CD4-positive, CD25-positive, alpha-beta regulatory T cell (primary cell): ENCODE measurements at regions not wholly inside any gene's neighbourhood (a gene's known extent, or its start where the extent isn't known, plus 50 kb on each side); places are given as distances from the start of the nearest gene placed in this dataset.
"Not testable (repeated sequence)": the region's sequence is repeated elsewhere in the genome, so short reads cannot be mapped to it uniquely, and the experiment has no call there.

Source experiments
- ATAC-seq, 2 donors: fragments of 150-1000 bp; cut with Tn5 transposase; one replicate each; pipeline ENCODE4 v1.10.0; 2021; ENCODE audit warnings: low read depth in 2 of 2, moderate number of reproducible peaks in 2 of 2, moderate library complexity in 1 of 2
- DNase-seq, 3 donors: peaks; one replicate each; pipeline versions ENCODE4 v3.0.0 to v3.0.0-alpha.2; 2012 to 2022; ENCODE audit warnings: mixed read lengths in 1 of 3
- H3K27ac ChIP-seq: one replicate; pipeline ENCODE4 v1.7.0; 2013; ENCODE audit warnings: mild to moderate bottlenecking, low read length; ENCODE audit not compliant: insufficient read depth, poor library complexity, severe bottlenecking
- H3K27me3 ChIP-seq: one replicate; pipeline ENCODE4 v1.7.0; 2013; ENCODE audit warnings: low read length; ENCODE audit not compliant: control insufficient read depth, insufficient read depth
- H3K36me3 ChIP-seq: one replicate; pipeline ENCODE4 v1.7.0; 2013; ENCODE audit warnings: mild to moderate bottlenecking, low read length, moderate library complexity; ENCODE audit not compliant: control insufficient read depth, insufficient read depth
- H3K4me1 ChIP-seq: 2 replicates; pipeline ENCODE4 v1.7.0; 2013; ENCODE audit warnings: mild to moderate bottlenecking, low read length; ENCODE audit not compliant: insufficient read depth, control insufficient read depth, poor library complexity, severe bottlenecking
- H3K4me3 ChIP-seq: one replicate; pipeline ENCODE4 v1.7.0; 2013; ENCODE audit warnings: low read depth, mild to moderate bottlenecking, low read length, moderate library complexity
- H3K9me3 ChIP-seq, 2 experiments: 1 replicate in 1 of 2; 2 replicates in 1 of 2; pipeline ENCODE4 v1.7.0; 2013; ENCODE audit warnings: low read length in 2 of 2, mild to moderate bottlenecking in 1 of 2, moderate library complexity in 1 of 2; ENCODE audit not compliant: control insufficient read depth in 2 of 2
- H3K27ac Mint-ChIP-seq, 3 donors: one replicate each; pipeline ENCODE4 v1.8.0; 2020 to 2022; ENCODE audit warnings: mild to moderate bottlenecking in 3 of 3, mixed read lengths in 3 of 3, moderate library complexity in 2 of 3
- H3K27me3 Mint-ChIP-seq: one replicate; pipeline ENCODE4 v1.8.0; 2022; ENCODE audit warnings: mild to moderate bottlenecking, mixed read lengths
- H3K36me3 Mint-ChIP-seq: one replicate; pipeline ENCODE4 v1.8.0; 2020; ENCODE audit warnings: mixed read lengths
- H3K4me1 Mint-ChIP-seq, 4 donors: one replicate each; pipeline ENCODE4 v1.8.0; 2020 to 2022; ENCODE audit warnings: mixed read lengths in 4 of 4, mild to moderate bottlenecking in 1 of 4
- H3K4me3 Mint-ChIP-seq, 4 donors: one replicate each; pipeline ENCODE4 v1.8.0; 2020 to 2022; ENCODE audit warnings: mild to moderate bottlenecking in 4 of 4, mixed read lengths in 4 of 4, moderate library complexity in 3 of 4
- H3K9me3 Mint-ChIP-seq, 7 donors: one replicate each; pipeline ENCODE4 v1.8.0; 2020 to 2022; ENCODE audit warnings: mixed read lengths in 7 of 7, mild to moderate bottlenecking in 3 of 7, moderate library complexity in 2 of 7

DNA sequence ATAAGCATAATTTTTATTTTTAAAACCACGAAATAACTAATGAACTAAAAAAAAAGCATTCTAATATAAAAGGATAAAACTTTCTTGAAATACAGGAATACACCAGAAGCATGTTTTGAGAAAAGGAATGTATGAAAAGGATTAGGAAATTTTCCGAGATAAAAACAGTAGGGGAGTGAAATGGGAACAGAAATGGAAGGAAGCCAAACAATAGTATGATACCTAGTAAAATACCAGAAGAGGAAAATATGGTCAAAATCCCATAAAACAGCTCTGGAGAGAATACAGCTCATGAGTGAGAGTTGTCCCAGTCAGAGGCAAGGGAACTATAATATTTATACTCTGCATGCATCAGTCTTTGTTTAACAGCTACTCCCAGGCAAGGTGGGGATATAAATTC is 1016.2 kb downstream of the SLC6A15 start:
- H3K4me3 ChIP-seq = no peak overlapping the region
- ATAC-seq = no peak
- no peaks in the 10 kb centered on the region for H3K27me3 ChIP-seq
- no peak overlapping the region for H3K27ac Mint-ChIP-seq
- H3K4me1 Mint-ChIP-seq = no peaks in the 10 kb centered on the region
- H3K36me3 ChIP-seq = no peaks in the 10 kb centered on the region
- H3K27me3 Mint-ChIP-seq = no peaks in the 10 kb centered on the region
- H3K4me1 ChIP-seq = no peaks in the 10 kb centered on the region
- peaks cover 0 to 1% of the 10 kb centered on the region in 2 experiments for H3K9me3 ChIP-seq
- DNase-seq = no peak
- H3K4me3 Mint-ChIP-seq = no peak overlapping the region
- H3K36me3 Mint-ChIP-seq = no peaks in the 10 kb centered on the region
- H3K27ac ChIP-seq = no peak overlapping the region
- H3K9me3 Mint-ChIP-seq = peaks cover 0 to 17% (median 4%) of the 10 kb centered on the region in 7 donors

DNA sequence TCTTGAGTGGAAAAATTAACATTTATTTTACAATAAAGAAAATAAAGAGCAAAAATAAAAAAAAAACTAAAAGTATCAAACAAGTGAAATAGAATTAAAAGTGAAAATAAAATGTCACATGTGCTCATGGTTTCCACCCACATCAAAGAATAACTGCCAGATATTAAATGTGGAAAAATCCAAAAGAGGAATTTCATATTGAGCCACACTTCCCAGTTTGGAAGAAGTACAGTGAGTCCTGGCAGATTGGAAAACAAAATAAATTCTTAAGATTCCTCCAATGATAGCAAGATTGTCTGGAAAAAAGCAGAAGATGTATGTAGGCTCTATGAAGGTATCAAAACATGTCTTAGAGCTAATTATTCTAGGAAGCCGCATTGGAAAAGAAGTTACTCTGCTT is 1019.5 kb downstream of the SLC6A15 start:
- Histone ChIP-seq H3K4me3 (no peak overlapping the region), H3K4me1 (no peaks in the 10 kb centered on the region), H3K27ac (no peak overlapping the region), H3K27me3 (no peaks in the 10 kb centered on the region), H3K36me3 (no peaks in the 10 kb centered on the region), H3K9me3 (no peaks in the 10 kb centered on the region)
- DNase-seq = no peak
- no peak for ATAC-seq
- peaks cover 0 to 8% (median 3%) of the 10 kb centered on the region in 7 donors for H3K9me3 Mint-ChIP-seq
- H3K4me3 Mint-ChIP-seq = no peak overlapping the region
- H3K27me3 Mint-ChIP-seq = no peaks in the 10 kb centered on the region
- no peak overlapping the region for H3K27ac Mint-ChIP-seq
- no peaks in the 10 kb centered on the region for H3K36me3 Mint-ChIP-seq
- no peaks in the 10 kb centered on the region for H3K4me1 Mint-ChIP-seq

- H3K9me3 ChIP-seq = no peaks in the 10 kb centered on the region
- no peak overlapping the region for H3K27ac ChIP-seq
- no peak overlapping the region for H3K4me3 ChIP-seq
- H3K27me3 ChIP-seq = no peaks in the 10 kb centered on the region
- ATAC-seq (no peak), DNase-seq (no peak)
- no peaks in the 10 kb centered on the region for H3K36me3 Mint-ChIP-seq
- H3K27ac Mint-ChIP-seq = no peak overlapping the region
- no peaks in the 10 kb centered on the region for H3K4me1 ChIP-seq
- no peak overlapping the region for H3K4me3 Mint-ChIP-seq
- no peaks in the 10 kb centered on the region for H3K36me3 ChIP-seq
- H3K27me3 Mint-ChIP-seq = no peaks in the 10 kb centered on the region
- no peaks in the 10 kb centered on the region for H3K4me1 Mint-ChIP-seq
- peaks cover 0 to 9% (median 3%) of the 10 kb centered on the region in 7 donors for H3K9me3 Mint-ChIP-seq
Observed at GRCh38 chr12:83889745-83890144, 1022.9 kb downstream of the SLC6A15 start.

DNA sequence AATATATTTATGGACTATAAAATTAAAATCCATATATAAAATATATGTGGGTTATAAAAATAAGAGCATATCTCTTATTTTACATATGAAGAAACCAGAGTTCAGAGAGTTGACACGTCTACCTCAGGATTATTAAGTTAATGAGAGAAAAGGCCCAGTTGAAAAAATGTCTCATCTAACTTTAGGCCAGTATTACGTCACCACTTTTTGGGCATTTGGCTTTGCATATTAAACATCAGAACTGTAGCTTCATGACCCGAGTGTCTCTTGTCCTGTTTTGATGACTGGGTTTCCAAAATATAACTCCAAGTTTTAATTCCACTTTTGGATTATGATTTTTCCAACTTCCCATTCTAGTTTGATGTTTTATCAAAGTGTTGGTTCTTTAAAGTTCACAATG is 1026.1 kb downstream of the SLC6A15 start:
- Histone ChIP-seq H3K27me3 (no peaks in the 10 kb centered on the region), H3K36me3 (no peaks in the 10 kb centered on the region), H3K4me1 (no peaks in the 10 kb centered on the region), H3K9me3 (no peaks in the 10 kb centered on the region), H3K4me3 (no peak overlapping the region), H3K27ac (no peak overlapping the region)
- DNase-seq = no peak
- Mint-ChIP-seq H3K4me1 (no peaks in the 10 kb centered on the region), H3K9me3 (peaks cover 0 to 9% (median 2%) of the 10 kb centered on the region in 7 donors), H3K36me3 (no peaks in the 10 kb centered on the region), H3K27ac (no peak overlapping the region), H3K4me3 (no peak overlapping the region), H3K27me3 (no peaks in the 10 kb centered on the region)
- no peak for ATAC-seq

GRCh38 chr12:83870921-83871599 is 1041.5 kb downstream of the SLC6A15 start:
- not testable (repeated sequence) for H3K4me3 Mint-ChIP-seq, H3K4me1 ChIP-seq, H3K9me3 ChIP-seq, H3K9me3 Mint-ChIP-seq, H3K27me3 ChIP-seq, DNase-seq, H3K4me1 Mint-ChIP-seq, H3K27me3 Mint-ChIP-seq, H3K36me3 Mint-ChIP-seq, H3K4me3 ChIP-seq, H3K27ac ChIP-seq, ATAC-seq, H3K36me3 ChIP-seq, H3K27ac Mint-ChIP-seq

DNA sequence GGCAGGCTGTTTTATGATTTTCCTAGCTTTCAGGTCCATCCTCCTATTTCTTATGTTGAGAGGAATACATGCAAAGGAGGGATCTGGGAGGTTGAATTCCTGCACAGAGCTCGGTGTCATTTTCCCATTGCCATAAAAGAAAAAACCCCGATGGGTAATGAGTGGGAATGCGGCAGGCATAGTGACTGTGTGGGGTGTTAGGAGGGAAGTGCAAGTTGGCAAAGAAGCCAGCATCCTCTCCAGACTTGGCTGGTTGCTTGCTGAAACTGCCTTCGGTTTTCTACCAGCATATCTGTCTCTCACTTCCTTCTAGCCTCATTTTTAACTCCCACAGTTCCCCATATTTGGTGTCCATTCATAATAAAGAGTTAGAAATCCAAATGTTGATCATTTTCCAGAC is 1046.1 kb downstream of the SLC6A15 start:
- no peak overlapping the region for H3K4me3 Mint-ChIP-seq
- DNase-seq = no peak
- no peak overlapping the region for H3K27ac Mint-ChIP-seq

GRCh38 chr12:83865431-83865830 is 1047.2 kb downstream of the SLC6A15 start:
- H3K27ac Mint-ChIP-seq = no peak overlapping the region
- Histone ChIP-seq H3K36me3 (no peaks in the 10 kb centered on the region), H3K4me1 (no peaks in the 10 kb centered on the region), H3K9me3 (no peaks in the 10 kb centered on the region), H3K4me3 (no peak overlapping the region), H3K27ac (no peak overlapping the region), H3K27me3 (no peaks in the 10 kb centered on the region)
- no peak for DNase-seq
- no peak for ATAC-seq
- H3K4me3 Mint-ChIP-seq = no peak overlapping the region
- H3K4me1 Mint-ChIP-seq = no peaks in the 10 kb centered on the region
- H3K36me3 Mint-ChIP-seq = no peaks in the 10 kb centered on the region
- peaks cover 0 to 9% (median 0%) of the 10 kb centered on the region in 7 donors for H3K9me3 Mint-ChIP-seq
- no peaks in the 10 kb centered on the region for H3K27me3 Mint-ChIP-seq

More for the DNA sequence above, 1046.1 kb downstream of the SLC6A15 start:
- H3K9me3 Mint-ChIP-seq = peaks cover 0 to 9% (median 0%) of the 10 kb centered on the region in 7 donors
- no peaks in the 10 kb centered on the region for H3K36me3 Mint-ChIP-seq
- H3K36me3 ChIP-seq = no peaks in the 10 kb centered on the region
- H3K27me3 Mint-ChIP-seq = no peaks in the 10 kb centered on the region
- H3K4me1 Mint-ChIP-seq = no peaks in the 10 kb centered on the region
- H3K9me3 ChIP-seq = no peaks in the 10 kb centered on the region
- no peak overlapping the region for H3K27ac ChIP-seq
- H3K4me1 ChIP-seq = no peaks in the 10 kb centered on the region
- no peaks in the 10 kb centered on the region for H3K27me3 ChIP-seq
- H3K4me3 ChIP-seq = no peak overlapping the region
- no peak for ATAC-seq

DNA sequence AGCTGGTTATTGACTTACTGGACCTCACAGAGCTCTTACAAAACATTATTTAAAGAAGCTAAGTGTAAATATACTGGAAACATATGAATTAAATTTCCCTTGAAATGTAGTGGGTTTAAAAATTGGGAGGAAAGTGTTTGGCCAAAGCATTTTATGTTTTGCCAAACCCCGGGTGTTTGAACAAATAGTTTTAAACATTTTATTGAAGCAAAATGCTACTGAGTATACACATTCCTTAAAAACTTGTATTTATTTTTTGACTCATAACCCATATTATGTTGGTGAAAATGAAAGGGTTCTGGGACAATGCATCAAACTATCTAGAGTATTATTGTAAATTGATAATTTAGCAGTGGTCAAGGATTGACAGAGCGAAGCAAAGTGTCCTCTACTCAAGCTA is 1048.5 kb downstream of the SLC6A15 start:
- Mint-ChIP-seq H3K9me3 (peaks cover 0 to 4% (median 2%) of the 10 kb centered on the region in 7 donors), H3K4me1 (no peaks in the 10 kb centered on the region), H3K27ac (no peak overlapping the region), H3K27me3 (no peaks in the 10 kb centered on the region), H3K36me3 (no peaks in the 10 kb centered on the region), H3K4me3 (no peak overlapping the region)
- H3K27me3 ChIP-seq = no peaks in the 10 kb centered on the region
- ATAC-seq (no peak), DNase-seq (no peak)
- no peak overlapping the region for H3K27ac ChIP-seq
- H3K4me3 ChIP-seq = no peak overlapping the region
- H3K4me1 ChIP-seq = no peaks in the 10 kb centered on the region
- no peaks in the 10 kb centered on the region for H3K36me3 ChIP-seq
- H3K9me3 ChIP-seq = no peaks in the 10 kb centered on the region
